ENCODE measurements at regions not wholly inside any gene's neighbourhood (a gene's known extent, or its start where the extent isn't known, plus 50 kb on each side); places are given as distances from the start of the nearest gene placed in this dataset.
"Not testable (repeated sequence)": the region's sequence is repeated elsewhere in the genome, so short reads cannot be mapped to it uniquely, and the experiment has no call there.

GRCh38 chr3:154902495-154902894, 177.6 kb upstream of the MME start:
- DNase-seq (ENCODE audit: low read depth), result peak; percentile 76

GRCh38 chr3:154901278-154901677, 178.8 kb upstream of the MME start:
- peak; percentile 41 for DNase-seq (ENCODE audit: low read depth)

GRCh38 chr3:154900816-154901215, 179.3 kb upstream of the MME start:
- DNase-seq (ENCODE audit: low read depth), result no peak

GRCh38 chr3:154898916-154899315, 181.2 kb upstream of the MME start:
- DNase-seq (ENCODE audit: low read depth), result no peak

GRCh38 chr3:154898443-154898842, 181.7 kb upstream of the MME start:
- DNase-seq (ENCODE audit: low read depth), result no peak

- DNase-seq (ENCODE audit: low read depth), result no peak
Observed at GRCh38 chr3:154893813-154894212, 186.3 kb upstream of the MME start.

GRCh38 chr3:154889227-154889634, 190.9 kb upstream of the MME start:
- no peak for DNase-seq (ENCODE audit: low read depth)

- no peak for DNase-seq (ENCODE audit: low read depth)
Observed at GRCh38 chr3:154887869-154888268, 192.2 kb upstream of the MME start.

GRCh38 chr3:154886437-154886836, 193.7 kb upstream of the MME start:
- DNase-seq (ENCODE audit: low read depth), result peak; percentile 100

GRCh38 chr3:154885418-154885817, 194.7 kb upstream of the MME start:
- no peak for DNase-seq (ENCODE audit: low read depth)

- DNase-seq (ENCODE audit: low read depth), result peak; percentile 77
Observed at GRCh38 chr3:154884952-154885351, 195.2 kb upstream of the MME start.

- no peak for DNase-seq (ENCODE audit: low read depth)
Observed at GRCh38 chr3:154875142-154875541, 205.0 kb upstream of the MME start.

- DNase-seq (ENCODE audit: low read depth), result no peak
Observed at GRCh38 chr3:154872696-154873095, 207.4 kb upstream of the MME start.

GRCh38 chr3:154872074-154872473, 208.0 kb upstream of the MME start:
- DNase-seq (ENCODE audit: low read depth), result no peak

GRCh38 chr3:154864947-154865346, 215.2 kb upstream of the MME start:
- no peak for DNase-seq (ENCODE audit: low read depth)

GRCh38 chr3:154862265-154862664, 217.9 kb upstream of the MME start:
- DNase-seq (ENCODE audit: low read depth), result peak; percentile 76

GRCh38 chr3:154852998-154853397, 227.1 kb upstream of the MME start:
- not testable (repeated sequence) for DNase-seq (ENCODE audit: low read depth)

- no peak for DNase-seq (ENCODE audit: low read depth)
Observed at GRCh38 chr3:154852515-154852914, 227.6 kb upstream of the MME start.

GRCh38 chr3:154851644-154852043, 228.5 kb upstream of the MME start:
- no peak for DNase-seq (ENCODE audit: low read depth)

GRCh38 chr3:154850921-154851320, 229.2 kb upstream of the MME start:
- no peak for DNase-seq (ENCODE audit: low read depth)

- DNase-seq (ENCODE audit: low read depth), result no peak
Observed at GRCh38 chr3:154849408-154849807, 230.7 kb upstream of the MME start.

- no peak for DNase-seq (ENCODE audit: low read depth)
Observed at GRCh38 chr3:154844863-154845262, 235.3 kb upstream of the MME start.

GRCh38 chr3:154843647-154844046, 236.5 kb upstream of the MME start:
- DNase-seq (ENCODE audit: low read depth), result no peak

GRCh38 chr3:154842536-154842935, 237.6 kb upstream of the MME start:
- no peak for DNase-seq (ENCODE audit: low read depth)

- DNase-seq (ENCODE audit: low read depth), result no peak
Observed at GRCh38 chr3:154835639-154836038, 244.5 kb upstream of the MME start.
